ENCODE measurements at regions not wholly inside any gene's neighbourhood (a gene's known extent, or its start where the extent isn't known, plus 50 kb on each side); places are given as distances from the start of the nearest gene placed in this dataset.

DNA sequence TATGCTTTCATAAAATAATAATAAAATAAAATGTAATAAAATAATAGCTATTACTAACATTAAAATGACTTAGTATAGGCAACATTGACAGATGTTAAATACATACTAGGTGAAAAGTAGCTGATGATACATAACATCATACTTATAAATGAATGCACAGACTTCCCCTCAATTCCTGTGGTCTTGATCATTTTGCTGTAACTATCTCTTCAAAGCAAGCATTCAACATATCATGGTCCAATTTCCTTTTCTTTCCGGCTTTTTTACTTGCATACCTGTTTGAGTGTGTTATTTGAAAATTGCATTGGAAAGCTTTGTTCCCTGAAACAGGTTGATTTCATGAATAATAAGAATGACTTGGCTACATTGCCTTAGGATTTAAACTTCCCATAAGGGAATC, 309.3 kb downstream of the HDGFL1 start:
- H3K4me1 ChIP-seq (ENCODE audit: control insufficient read depth, insufficient read depth, low read length) = peaks cover 16% of the 10 kb centered on the region
- peak overlapping the region; percentile 41; the same call in 1 of the 2 replicates for H3K27ac ChIP-seq (ENCODE audit: insufficient read depth, low read length)
- BruUV-seq (replicated peaks) = no TSS peak
- peak overlapping the region; percentile 94 for H2BK20ac ChIP-seq (ENCODE audit: low read depth, low read length)
- no peak overlapping the region for H2AK5ac ChIP-seq (ENCODE audit: low read depth, low read length)
- H3K27me3 ChIP-seq (ENCODE audit: control insufficient read depth, insufficient read depth, low read length) = no peaks in the 10 kb centered on the region
- peak; percentile 15 for DNase-seq
- peak overlapping the region; percentile 18; the same call in 1 of the 2 replicates for H3K23ac ChIP-seq (ENCODE audit: low read depth, low read length)
- no peak for TF ChIP-seq CTCF (conservative IDR thresholded peaks at IDR 0.05; ENCODE audit: low read depth, low read length)
- no peak for TF ChIP-seq RFX5 (IDR thresholded peaks at IDR 0.05; ENCODE audit: low read depth, low read length)
- no peaks in the 10 kb centered on the region for H3K36me3 ChIP-seq (ENCODE audit: control insufficient read depth, insufficient read depth, low read length)
- H3K56ac ChIP-seq (ENCODE audit: extremely low read depth, insufficient read depth, low read length) = no peak overlapping the region
- peak overlapping the region; percentile 86; the same call in 1 of the 2 replicates for H4K5ac ChIP-seq (ENCODE audit: low read depth, low read length)
- peak overlapping the region; percentile 98 for H2BK5ac ChIP-seq (ENCODE audit: low read depth, low read length, poor library complexity, severe bottlenecking)
- dilution Hi-C loops (cut with HindIII; ENCODE audit: low sequenced_read_pairs, unreplicated experiment) (no loop called here), intact Hi-C loops (cut with micrococcal nuclease) (loop anchor here (1.0 to 10.0 kb wide), 3 partner anchors 124 to 1282 kb away; no protein-coding TSS in a partner anchor), in situ Hi-C loops (cut with MboI; ENCODE audit: low sequenced_read_pairs) (no loop called here)
- H2AFZ ChIP-seq (replicated peaks; ENCODE audit: low read length, poor library complexity) = no peak overlapping the region
- CTCF ChIA-PET = interaction anchor here (0.5 to 1.1 kb wide), 3 partner anchors 9 to 534 kb away, joined by 3 read pairs; no protein-coding TSS in a partner anchor
- ATAC-seq (ENCODE audit: low read depth) = no peak
- POLR2A ChIA-PET (ENCODE audit: unreplicated experiment) = no interaction called here
- peak overlapping the region; percentile 69; the same call in 1 of the 3 replicates for H2BK15ac ChIP-seq (ENCODE audit: low read depth, low read length)
- no CpG with 5 or more reads among the region's 1 CpG for WGBS, 2 experiments (ENCODE audit: extremely low coverage in 2 of 2, insufficient read length in 1 of 2)
- peak overlapping the region; percentile 23 to 44; a peak in 2 of 4 replicates for H4K8ac ChIP-seq (ENCODE audit: low read depth in 2 of 2, low read length in 2 of 2)
- no peak overlapping the region for H3K4me3 ChIP-seq (ENCODE audit: insufficient read depth, low read depth, low read length)
- peak overlapping the region; percentile 54; the same call in 1 of the 2 replicates for H3K4ac ChIP-seq (ENCODE audit: low read depth, low read length)
- no peak overlapping the region for H3K9ac ChIP-seq (ENCODE audit: low read depth, low read length)
- H3K79me1 ChIP-seq (ENCODE audit: low read depth in 1 of 2, low read length in 2 of 2) = no peaks in the 10 kb centered on the region
- H2BK120ac ChIP-seq (ENCODE audit: low read depth, low read length) = peak overlapping the region; percentile 78
- H3K18ac ChIP-seq (ENCODE audit: low read depth, low read length) = peak overlapping the region; percentile 94; the same call in 1 of the 2 replicates
- no peaks in the 10 kb centered on the region for H4K20me1 ChIP-seq (ENCODE audit: insufficient read depth, low read length)
- no peak overlapping the region for H3K4me2 ChIP-seq (ENCODE audit: low read depth, low read length)
- H3K14ac ChIP-seq (replicated peaks; ENCODE audit: low read depth, low read length) = peak overlapping the region; percentile 36
- H4K91ac ChIP-seq (ENCODE audit: insufficient read depth, low read depth, low read length) = 0 out of 2 replicates have a peak overlapping the region, but pooled peaks have one; percentile 29
- H3K9me3 ChIP-seq (ENCODE audit: control insufficient read depth, insufficient read depth, low read length) = no peaks in the 10 kb centered on the region
- H3K9me1 ChIP-seq (ENCODE audit: insufficient read depth, low read length) = peaks cover 4% of the 10 kb centered on the region; the same call in 1 of the 2 replicates
- H2AK9ac ChIP-seq (replicated peaks; ENCODE audit: low read depth, low read length, poor library complexity) = no peak overlapping the region
